ENCODE measurements at regions not wholly inside any gene's neighbourhood (a gene's known extent, or its start where the extent isn't known, plus 50 kb on each side); places are given as distances from the start of the nearest gene placed in this dataset.
A peak's percentile ranks its signal among the peaks of the same experiment; 100 is the strongest.

DNA sequence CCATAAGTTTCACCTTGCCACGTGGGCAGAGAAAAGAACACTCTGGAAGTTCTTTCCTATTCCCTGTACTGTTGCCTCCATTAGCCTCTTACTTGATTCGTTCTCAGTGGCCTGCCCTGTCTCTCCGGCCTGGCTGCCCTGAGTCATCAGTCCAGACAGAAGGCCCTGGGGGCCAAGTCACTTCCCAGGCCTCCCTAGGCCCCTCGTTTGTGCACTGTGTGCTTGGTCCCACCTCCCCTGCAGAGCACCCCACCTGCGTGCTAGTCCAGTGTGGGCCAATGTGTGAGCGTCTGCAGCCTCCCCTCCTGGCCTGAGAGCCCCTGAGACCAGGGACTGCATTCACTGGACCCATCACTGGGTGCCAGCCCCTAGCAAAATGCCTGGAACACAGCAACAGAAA is 191.2 kb upstream of the RREB1 start:
- ATAC-seq (no peak), DNase-seq (no peak)
- H3K4me3 ChIP-seq, result no peak overlapping the region

DNA sequence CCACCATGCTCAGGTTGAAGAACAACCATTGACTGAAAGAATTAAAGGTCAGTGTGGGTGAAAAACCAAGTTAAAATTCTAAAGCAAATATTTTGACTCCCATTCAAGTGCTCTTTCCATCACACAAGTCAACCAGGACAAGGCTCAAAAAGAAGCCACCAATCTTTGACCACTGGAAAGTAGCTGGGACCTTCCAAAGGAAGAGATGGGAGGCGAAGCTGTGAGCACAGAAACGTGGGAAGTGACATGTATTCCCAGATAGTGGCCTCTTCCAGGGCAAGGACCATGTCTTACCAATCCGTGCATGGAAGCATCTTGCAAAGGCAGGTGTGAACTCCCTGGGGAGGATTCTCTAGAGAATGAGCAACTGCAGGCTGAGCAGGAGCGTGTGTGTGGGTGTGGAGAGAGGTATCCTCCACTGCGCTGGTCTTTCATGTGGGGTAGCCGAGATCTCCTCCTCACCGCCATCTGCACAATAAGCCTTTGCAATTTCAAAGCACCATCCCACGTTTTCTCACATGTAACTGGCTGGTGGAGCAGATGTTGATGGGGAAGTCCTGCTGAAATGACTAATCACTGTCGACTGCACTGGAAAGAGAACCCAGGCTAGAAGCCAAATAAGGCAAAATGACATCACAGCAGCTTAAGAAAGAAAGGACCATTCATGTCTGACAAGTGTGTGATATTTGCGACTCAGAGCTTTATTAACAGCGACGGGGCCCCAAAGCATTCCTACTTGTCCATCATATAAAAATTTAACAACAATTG is 189.4 kb upstream of the RREB1 start:
- Histone ChIP-seq H3K9me3 (no peaks in the 10 kb centered on the region), H3K4me1 (peaks cover 37% of the 10 kb centered on the region), H3K27me3 (no peaks in the 10 kb centered on the region), H3K4me3 (no peak overlapping the region), H3K36me3 (replicated peaks in 1 of 2; ENCODE audit: insufficient read depth in 1 of 2, low read depth in 2 of 2) (no peaks in the 10 kb centered on the region), H3K27ac (no peak overlapping the region)
- WGBS, 2 donors, result 58 to 62% methylated on average over 12 of the region's 12 CpGs
- TF ChIP-seq, protein P1, sequence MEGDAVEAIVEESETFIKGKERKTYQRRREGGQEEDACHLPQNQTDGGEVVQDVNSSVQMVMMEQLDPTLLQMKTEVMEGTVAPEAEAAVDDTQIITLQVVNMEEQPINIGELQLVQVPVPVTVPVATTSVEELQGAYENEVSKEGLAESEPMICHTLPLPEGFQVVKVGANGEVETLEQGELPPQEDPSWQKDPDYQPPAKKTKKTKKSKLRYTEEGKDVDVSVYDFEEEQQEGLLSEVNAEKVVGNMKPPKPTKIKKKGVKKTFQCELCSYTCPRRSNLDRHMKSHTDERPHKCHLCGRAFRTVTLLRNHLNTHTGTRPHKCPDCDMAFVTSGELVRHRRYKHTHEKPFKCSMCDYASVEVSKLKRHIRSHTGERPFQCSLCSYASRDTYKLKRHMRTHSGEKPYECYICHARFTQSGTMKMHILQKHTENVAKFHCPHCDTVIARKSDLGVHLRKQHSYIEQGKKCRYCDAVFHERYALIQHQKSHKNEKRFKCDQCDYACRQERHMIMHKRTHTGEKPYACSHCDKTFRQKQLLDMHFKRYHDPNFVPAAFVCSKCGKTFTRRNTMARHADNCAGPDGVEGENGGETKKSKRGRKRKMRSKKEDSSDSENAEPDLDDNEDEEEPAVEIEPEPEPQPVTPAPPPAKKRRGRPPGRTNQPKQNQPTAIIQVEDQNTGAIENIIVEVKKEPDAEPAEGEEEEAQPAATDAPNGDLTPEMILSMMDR (IDR thresholded peaks at IDR 0.05), result no peak
- no peak for TF ChIP-seq POLR2A (IDR thresholded peaks at IDR 0.05)
- intact Hi-C loops (cut with DNase I), result no loop called here
- DNase-seq (peak in 1 of 4 donors; percentile 43), ATAC-seq (no peak)

More for the DNA sequence above, 191.2 kb upstream of the RREB1 start:
- H3K9me3 ChIP-seq, result no peaks in the 10 kb centered on the region
- peaks cover 36% of the 10 kb centered on the region for H3K4me1 ChIP-seq
- no peaks in the 10 kb centered on the region for H3K27me3 ChIP-seq
- WGBS, 2 donors, result 68 to 85% methylated on average over 6 of the region's 6 CpGs
- H3K36me3 ChIP-seq (replicated peaks in 1 of 2; ENCODE audit: insufficient read depth in 1 of 2, low read depth in 2 of 2), result no peaks in the 10 kb centered on the region
- intact Hi-C loops (cut with DNase I), result no loop called here
- TF ChIP-seq, protein P1 (IDR thresholded peaks at IDR 0.05), result no peak
- no peak for TF ChIP-seq POLR2A (IDR thresholded peaks at IDR 0.05)
- peak overlapping the region in 2 of 4 donors; percentile 65 to 80 for H3K27ac ChIP-seq

DNA sequence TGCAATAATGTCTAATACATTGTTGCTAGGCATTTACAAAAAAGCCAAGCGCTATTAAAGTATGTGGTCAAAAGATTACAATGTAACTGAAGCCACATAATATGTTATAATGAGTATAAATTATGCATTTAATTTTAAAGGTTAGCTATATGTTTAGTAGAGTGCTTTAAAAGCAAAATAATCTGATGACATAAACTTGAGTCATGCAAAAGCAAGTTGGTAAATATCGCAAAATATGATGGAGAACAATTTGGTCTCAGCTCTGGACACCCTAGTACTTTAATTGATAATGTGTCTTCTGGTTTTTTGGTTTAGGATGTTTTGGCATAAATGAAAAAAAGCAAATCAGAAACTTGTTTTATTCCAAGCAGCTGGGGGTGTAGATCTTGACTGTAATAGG is 188.6 kb upstream of the RREB1 start:
- Histone ChIP-seq H3K27ac (no peak overlapping the region), H3K36me3 (replicated peaks in 1 of 2; ENCODE audit: insufficient read depth in 1 of 2, low read depth in 2 of 2) (no peaks in the 10 kb centered on the region), H3K9me3 (no peaks in the 10 kb centered on the region), H3K4me3 (no peak overlapping the region), H3K4me1 (peaks cover 37% of the 10 kb centered on the region), H3K27me3 (no peaks in the 10 kb centered on the region)
- intact Hi-C loops (cut with DNase I), result no loop called here
- ATAC-seq (no peak), DNase-seq (no peak)
- TF ChIP-seq, protein P1 (IDR thresholded peaks at IDR 0.05), result no peak
- 96% methylated on average over 2 of the region's 2 CpGs for WGBS, 2 donors

DNA sequence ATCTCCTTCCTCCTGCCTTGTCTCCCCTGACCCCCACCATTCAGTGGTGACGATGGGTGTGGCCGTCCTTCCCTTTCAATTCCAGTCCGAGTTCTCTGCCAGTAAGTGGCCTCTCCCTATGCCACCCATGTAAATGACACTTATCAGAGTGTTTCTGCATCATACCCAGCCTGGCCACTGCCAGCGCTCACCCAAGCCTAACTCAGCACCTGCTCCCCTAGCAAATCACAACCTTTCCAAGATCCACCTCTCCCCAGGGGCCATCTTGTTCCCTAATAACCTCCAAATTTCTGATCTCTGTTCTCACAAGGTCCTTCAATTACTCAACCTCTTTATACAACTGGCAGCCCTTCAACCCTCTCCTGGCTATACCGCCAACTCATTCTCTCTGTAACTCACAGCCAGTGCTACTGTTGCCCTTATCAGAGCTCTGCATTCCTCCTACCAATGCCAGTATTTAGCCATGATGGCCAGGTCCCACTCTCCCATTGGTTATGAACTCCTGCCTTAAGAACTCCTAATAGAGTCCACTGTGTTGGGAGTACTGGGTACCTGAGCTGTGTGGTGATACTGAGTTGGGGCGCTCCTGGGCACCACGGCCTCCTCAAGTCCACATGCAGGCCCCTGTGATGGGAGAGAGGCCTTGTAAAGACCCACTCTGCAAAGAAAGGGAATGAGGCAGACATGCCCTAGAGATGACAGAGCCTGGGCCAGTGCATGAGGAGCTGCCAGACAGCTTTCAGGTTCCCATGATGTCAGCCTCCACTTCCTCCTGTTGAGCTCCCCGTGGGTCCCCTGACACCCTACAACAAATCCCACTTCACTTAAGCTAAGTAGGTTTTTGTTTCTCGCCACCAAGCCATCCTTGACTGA is 187.4 kb upstream of the RREB1 start:
- 71 to 83% methylated on average over 9 of the region's 9 CpGs for WGBS, 2 donors
- H3K4me1 ChIP-seq, result peaks cover 35% of the 10 kb centered on the region
- intact Hi-C loops (cut with DNase I), result no loop called here
- TF ChIP-seq, protein P1 (IDR thresholded peaks at IDR 0.05), result no peak
- no peak for TF ChIP-seq POLR2A (IDR thresholded peaks at IDR 0.05)
- no peaks in the 10 kb centered on the region for H3K9me3 ChIP-seq
- peak overlapping the region in 3 of 4 donors; percentile 61 to 75 (median 69) for H3K27ac ChIP-seq
- ATAC-seq (peak; percentile 80), DNase-seq (peak; percentile 61 to 74 (median 70))
- H3K36me3 ChIP-seq (replicated peaks in 1 of 2; ENCODE audit: insufficient read depth in 1 of 2, low read depth in 2 of 2), result no peaks in the 10 kb centered on the region
- no peaks in the 10 kb centered on the region for H3K27me3 ChIP-seq
- H3K4me3 ChIP-seq, result no peak overlapping the region

Data from body of pancreas (tissue), 4 donors.